Globus pallidus (tissue), 1 donor: ENCODE measurements at regions not wholly inside any gene's neighbourhood (a gene's known extent, or its start where the extent isn't known, plus 50 kb on each side); places are given as distances from the start of the nearest gene placed in this dataset.

Experiments
- DNase-seq: peaks from one replicate; pipeline ENCODE4 v3.0.0-alpha.2; 2015; ENCODE audit warnings: low spot score

- no peak for DNase-seq
These were observed 254.8 kb downstream of the HTR7 start for GRCh38 chr10:90602862-90603610.

GRCh38 chr10:90604636-90605035 is 253.2 kb downstream of the HTR7 start:
- no peak for DNase-seq

GRCh38 chr10:90605506-90605905 is 252.3 kb downstream of the HTR7 start:
- DNase-seq: no peak

GRCh38 chr10:90612276-90612675 is 245.6 kb downstream of the HTR7 start:
- no peak for DNase-seq

- DNase-seq: no peak
These were observed 243.2 kb downstream of the HTR7 start for GRCh38 chr10:90614631-90615030.

- DNase-seq: no peak
These were observed 236.3 kb downstream of the HTR7 start for GRCh38 chr10:90621577-90621976.

- no peak for DNase-seq
These were observed 222.6 kb downstream of the HTR7 start for GRCh38 chr10:90635111-90635765.

GRCh38 chr10:90640756-90641155 is 217.1 kb downstream of the HTR7 start:
- no peak for DNase-seq

GRCh38 chr10:90641731-90642130 is 216.1 kb downstream of the HTR7 start:
- no peak for DNase-seq

GRCh38 chr10:90642136-90642535 is 215.7 kb downstream of the HTR7 start:
- no peak for DNase-seq

- DNase-seq: no peak
These were observed 215.2 kb downstream of the HTR7 start for GRCh38 chr10:90642650-90643049.

- DNase-seq: no peak
These were observed 213.7 kb downstream of the HTR7 start for GRCh38 chr10:90644165-90644564.

GRCh38 chr10:90650858-90651257 is 207.0 kb downstream of the HTR7 start:
- DNase-seq: no peak

GRCh38 chr10:90652519-90652918 is 205.3 kb downstream of the HTR7 start:
- DNase-seq: no peak

- DNase-seq: no peak
These were observed 199.0 kb downstream of the HTR7 start for GRCh38 chr10:90658791-90659190.

- no peak for DNase-seq
These were observed 191.8 kb downstream of the HTR7 start for GRCh38 chr10:90665905-90666662.

GRCh38 chr10:90674461-90674860 is 183.4 kb downstream of the HTR7 start:
- no peak for DNase-seq

GRCh38 chr10:90674928-90675327 is 182.9 kb downstream of the HTR7 start:
- DNase-seq: no peak

GRCh38 chr10:90675621-90676020 is 182.2 kb downstream of the HTR7 start:
- no peak for DNase-seq
